OCI-LY1 (cell line): ENCODE measurements at regions not wholly inside any gene's neighbourhood (a gene's known extent, or its start where the extent isn't known, plus 50 kb on each side); places are given as distances from the start of the nearest gene placed in this dataset.

Experiments
- H2AFZ ChIP-seq: fragments of 200-600 bp; sonication (generic), shearing (Covaris generic); 2 replicates; pipeline ENCODE4 v1.6.0; 2014; ENCODE audit warnings: antibody characterized with exemption, mild to moderate bottlenecking, low read length
- H3F3A ChIP-seq: fragments of 200-600 bp; sonication (generic), shearing (Covaris generic); 2 replicates; pipeline ENCODE4 v1.6.0; 2014; ENCODE audit warnings: mild to moderate bottlenecking, antibody characterized with exemption, low read length, moderate library complexity; ENCODE audit not compliant: insufficient read depth
- H3K27ac ChIP-seq: fragments of 200-600 bp; sonication (generic); 2 replicates; pipeline ENCODE4 v1.5.1; 2014; ENCODE audit warnings: low read length, mixed run types, mild to moderate bottlenecking, low read depth; ENCODE audit not compliant: poor library complexity, severe bottlenecking
- H3K27me3 ChIP-seq: fragments of 200-600 bp; sonication (generic); 2 replicates; pipeline ENCODE4 v1.6.0; 2014; ENCODE audit warnings: antibody characterized with exemption, mild to moderate bottlenecking, low read length, moderate library complexity; ENCODE audit not compliant: insufficient read depth
- H3K36me3 ChIP-seq: fragments of 200-600 bp; sonication (generic); 2 replicates; pipeline ENCODE4 v1.6.1; 2014; ENCODE audit warnings: mild to moderate bottlenecking, antibody characterized with exemption, low read length, moderate library complexity, mixed read lengths; ENCODE audit not compliant: insufficient read depth
- H3K4me1 ChIP-seq: fragments of 200-600 bp; sonication (generic); 2 replicates; pipeline ENCODE4 v1.5.1; 2014; ENCODE audit warnings: mild to moderate bottlenecking, low read length, moderate library complexity; ENCODE audit not compliant: insufficient read depth, severe bottlenecking
- H3K4me2 ChIP-seq: fragments of 200-600 bp; sonication (generic), shearing (Covaris generic); 2 replicates; pipeline ENCODE4 v1.6.1; 2014; ENCODE audit warnings: low read length
- H3K4me3 ChIP-seq: fragments of 200-600 bp; sonication (generic); 2 replicates; pipeline ENCODE4 v1.5.1; 2014; ENCODE audit warnings: low read length, low read depth, mild to moderate bottlenecking, mixed read lengths; ENCODE audit not compliant: poor library complexity, severe bottlenecking
- H3K79me2 ChIP-seq: fragments of 200-600 bp; shearing (Covaris generic); 2 replicates; pipeline ENCODE4 v1.6.1; 2016; ENCODE audit warnings: mixed run types, low read length, mixed read lengths; ENCODE audit not compliant: insufficient read depth
- H3K9ac ChIP-seq: fragments of 200-600 bp; sonication (generic), shearing (Covaris generic); 2 replicates; pipeline ENCODE4 v1.6.1; 2014; ENCODE audit warnings: mild to moderate bottlenecking, low read length, mixed read lengths
- H3K9me2 ChIP-seq: fragments of 200-600 bp; sonication (generic), shearing (Covaris generic); 2 replicates; pipeline ENCODE4 v1.6.1; 2014; ENCODE audit warnings: low read depth, mild to moderate bottlenecking, low read length, mixed read lengths
- H3K9me3 ChIP-seq: fragments of 200-600 bp; shearing (Covaris generic); 2 replicates; pipeline ENCODE4 v1.6.1; 2014; ENCODE audit warnings: low read length, mixed read lengths
- H4K20me1 ChIP-seq: fragments of 200-600 bp; sonication (generic), shearing (Covaris generic); 2 replicates; pipeline ENCODE4 v1.6.0; 2016; ENCODE audit warnings: mild to moderate bottlenecking, low read length; ENCODE audit not compliant: insufficient read depth
- CTCF ChIP-seq: fragments of 200-600 bp; sonication (generic), shearing (Covaris generic); IDR thresholded peaks from 2 replicates; pipeline ENCODE4 v1.5.1; 2017; ENCODE audit warnings: mild to moderate bottlenecking, antibody characterized with exemption, low read length, moderate library complexity, mixed read lengths
- EZH2 ChIP-seq: fragments of 200-600 bp; sonication (generic), shearing (Covaris generic); IDR thresholded peaks from 2 replicates; pipeline ENCODE4 v1.8.0; 2017; ENCODE audit warnings: borderline replicate concordance, mixed run types, mild to moderate bottlenecking, antibody characterized with exemption, low read length, moderate library complexity, mixed read lengths

- Histone ChIP-seq H3K9me3 (no peaks in the 10 kb centered on the region), H2AFZ (no peak overlapping the region), H3K4me3 (no peak overlapping the region), H3K9me2 (no peaks in the 10 kb centered on the region), H3K9ac (no peak overlapping the region), H3K4me2 (no peak overlapping the region), H3K27me3 (no peaks in the 10 kb centered on the region), H3K27ac (no peak overlapping the region), H3F3A (no peaks in the 10 kb centered on the region), H3K36me3 (no peaks in the 10 kb centered on the region), H3K4me1 (no peaks in the 10 kb centered on the region), H3K79me2 (no peaks in the 10 kb centered on the region), H4K20me1 (no peaks in the 10 kb centered on the region)
- TF ChIP-seq EZH2 (no peak), CTCF (no peak)
Observed at GRCh38 chr4:29005838-29006237, 1714.3 kb upstream of the PCDH7 start.

- no peaks in the 10 kb centered on the region for H3F3A ChIP-seq
- H3K9ac ChIP-seq = no peak overlapping the region
- TF ChIP-seq EZH2 = no peak
- no peak for TF ChIP-seq CTCF
- no peak overlapping the region for H3K4me2 ChIP-seq
- no peaks in the 10 kb centered on the region for H3K79me2 ChIP-seq
- H3K27me3 ChIP-seq = no peaks in the 10 kb centered on the region
- no peaks in the 10 kb centered on the region for H3K9me2 ChIP-seq
- no peaks in the 10 kb centered on the region for H4K20me1 ChIP-seq
- no peak overlapping the region for H3K4me3 ChIP-seq
- H2AFZ ChIP-seq = no peak overlapping the region
- no peak overlapping the region for H3K27ac ChIP-seq
- H3K9me3 ChIP-seq = no peaks in the 10 kb centered on the region
- no peaks in the 10 kb centered on the region for H3K36me3 ChIP-seq
- H3K4me1 ChIP-seq = no peaks in the 10 kb centered on the region
Observed at GRCh38 chr4:29009908-29010307, 1710.3 kb upstream of the PCDH7 start.

- H3K4me3 ChIP-seq = no peak overlapping the region
- H3K4me1 ChIP-seq = no peaks in the 10 kb centered on the region
- no peaks in the 10 kb centered on the region for H3K27me3 ChIP-seq
- no peaks in the 10 kb centered on the region for H3K36me3 ChIP-seq
- H3K27ac ChIP-seq = no peak overlapping the region
- no peak overlapping the region for H3K4me2 ChIP-seq
- H3K79me2 ChIP-seq = no peaks in the 10 kb centered on the region
- no peak overlapping the region for H3K9ac ChIP-seq
- H2AFZ ChIP-seq = no peak overlapping the region
- no peaks in the 10 kb centered on the region for H3F3A ChIP-seq
- H3K9me3 ChIP-seq = no peaks in the 10 kb centered on the region
- H3K9me2 ChIP-seq = no peaks in the 10 kb centered on the region
- H4K20me1 ChIP-seq = no peaks in the 10 kb centered on the region
- no peak for TF ChIP-seq EZH2
- TF ChIP-seq CTCF = no peak
Observed at GRCh38 chr4:29013341-29013740, 1706.8 kb upstream of the PCDH7 start.
